IMR-90 (cell line): ENCODE measurements at regions not wholly inside any gene's neighbourhood (a gene's known extent, or its start where the extent isn't known, plus 50 kb on each side); places are given as distances from the start of the nearest gene placed in this dataset.
A peak's percentile ranks its signal among the peaks of the same experiment; 100 is the strongest.

Experiments used
- ATAC-seq: fragments of 200-7000 bp; cut with Tn5 transposase; 2 replicates; pipeline ENCODE4 v1.9.1; 2020; ENCODE audit warnings: low read depth, mild to moderate bottlenecking, moderate library complexity
- BruUV-seq: library from RNA; stranded (reverse); fragments of 400-500 nt; replicated peaks from 2 replicates; lab custom pipeline; 2021; lab: Mats Ljungman, UMichigan
- CTCF ChIA-PET: fragments of 300-600 bp; formaldehyde crosslinking; extraction: SDS; loops from one replicate; lab custom pipeline; 2021; ENCODE audit warnings: antibody characterized with exemption; lab: Yijun Ruan, JAX
- POLR2A ChIA-PET: fragments of 300-600 bp; sonication (Branson Sonifier 250); formaldehyde crosslinking; loops from one replicate; lab custom pipeline; 2022; ENCODE audit warnings: antibody characterized with exemption; ENCODE audit not compliant: unreplicated experiment; lab: Charles Lee
- DNase-seq: peaks from one replicate; pipeline ENCODE4 v3.0.0; 2013
- H2AFZ ChIP-seq: replicated peaks from 2 replicates; pipeline ENCODE3; 2013; ENCODE audit warnings: low read length, mild to moderate bottlenecking; ENCODE audit not compliant: poor library complexity
- H2AK5ac ChIP-seq: 2 replicates; pipeline ENCODE4 v1.6.1; 2013; ENCODE audit warnings: low read depth, low read length, inconsistent platforms
- H2AK9ac ChIP-seq: replicated peaks from 2 replicates; pipeline ENCODE3; 2013; ENCODE audit warnings: mild to moderate bottlenecking, low read depth, low read length, moderate library complexity; ENCODE audit not compliant: poor library complexity
- H2BK120ac ChIP-seq: 2 replicates; pipeline ENCODE4 v1.6.1; 2013; ENCODE audit warnings: low read depth, low read length, inconsistent platforms
- H2BK15ac ChIP-seq: 3 replicates; pipeline ENCODE4 v1.6.1; 2013; ENCODE audit warnings: low read depth, low read length, inconsistent platforms
- H2BK20ac ChIP-seq: 2 replicates; pipeline ENCODE4 v1.6.1; 2013; ENCODE audit warnings: low read depth, mild to moderate bottlenecking, inconsistent platforms, low read length, moderate library complexity
- H2BK5ac ChIP-seq: 2 replicates; pipeline ENCODE4 v1.6.1; 2013; ENCODE audit warnings: mild to moderate bottlenecking, low read depth, low read length, inconsistent platforms; ENCODE audit not compliant: poor library complexity, severe bottlenecking
- H3K14ac ChIP-seq: replicated peaks from 2 replicates; pipeline ENCODE4 v1.6.1; 2013; ENCODE audit warnings: low read depth, low read length, inconsistent platforms
- H3K18ac ChIP-seq: 2 replicates; pipeline ENCODE4 v1.6.1; 2013; ENCODE audit warnings: low read depth, low read length, control low read depth
- H3K23ac ChIP-seq: 2 replicates; pipeline ENCODE4 v1.6.1; 2013; ENCODE audit warnings: low read depth, low read length, inconsistent platforms
- H3K27ac ChIP-seq: 2 replicates; pipeline ENCODE4 v1.5.1; 2013; ENCODE audit warnings: mild to moderate bottlenecking, control low read depth, low read length; ENCODE audit not compliant: insufficient read depth
- H3K27me3 ChIP-seq: 2 replicates; pipeline ENCODE4 v1.6.1; 2013; ENCODE audit warnings: low read length; ENCODE audit not compliant: control insufficient read depth, insufficient read depth
- H3K36me3 ChIP-seq: 2 replicates; pipeline ENCODE4 v1.6.1; 2013; ENCODE audit warnings: low read length, mixed read lengths; ENCODE audit not compliant: control insufficient read depth, insufficient read depth
- H3K4ac ChIP-seq: 2 replicates; pipeline ENCODE4 v1.6.1; 2013; ENCODE audit warnings: low read depth, low read length, inconsistent platforms
- H3K4me1 ChIP-seq: 2 replicates; pipeline ENCODE4 v1.6.1; 2013; ENCODE audit warnings: low read length, mixed read lengths; ENCODE audit not compliant: control insufficient read depth, insufficient read depth
- H3K4me2 ChIP-seq: 2 replicates; pipeline ENCODE4 v1.6.1; 2013; ENCODE audit warnings: low read depth, mild to moderate bottlenecking, control low read depth, low read length, moderate library complexity
- H3K4me3 ChIP-seq: 2 replicates; pipeline ENCODE4 v1.5.1; 2013; ENCODE audit warnings: low read depth, mild to moderate bottlenecking, control low read depth, low read length, moderate library complexity; ENCODE audit not compliant: insufficient read depth
- H3K56ac ChIP-seq: 2 replicates; pipeline ENCODE4 v1.6.1; 2013; ENCODE audit warnings: low read length, inconsistent platforms; ENCODE audit not compliant: insufficient read depth; ENCODE audit errors: extremely low read depth
- H3K79me1 ChIP-seq, 2 experiments: 2 replicates each; pipeline ENCODE4 v1.6.1; 2013; ENCODE audit warnings: low read length in 2 of 2, inconsistent platforms in 1 of 2, low read depth in 1 of 2
- H3K9ac ChIP-seq: 2 replicates; pipeline ENCODE4 v1.6.1; 2013; ENCODE audit warnings: low read depth, low read length, control low read depth
- H3K9me1 ChIP-seq: 2 replicates; pipeline ENCODE4 v1.6.1; 2013; ENCODE audit warnings: low read length, inconsistent platforms; ENCODE audit not compliant: insufficient read depth
- H3K9me3 ChIP-seq: 2 replicates; pipeline ENCODE4 v1.6.1; 2013; ENCODE audit warnings: low read length; ENCODE audit not compliant: control insufficient read depth, insufficient read depth
- H4K20me1 ChIP-seq: 2 replicates; pipeline ENCODE4 v1.6.1; 2013; ENCODE audit warnings: low read length, inconsistent platforms; ENCODE audit not compliant: insufficient read depth
- H4K5ac ChIP-seq: 2 replicates; pipeline ENCODE4 v1.6.1; 2013; ENCODE audit warnings: mild to moderate bottlenecking, low read depth, low read length, control low read depth
- H4K8ac ChIP-seq, 2 experiments: 2 replicates each; pipeline ENCODE4 v1.6.1; 2013; ENCODE audit warnings: low read depth in 2 of 2, low read length in 2 of 2, control low read depth in 1 of 2, inconsistent platforms in 1 of 2
- H4K91ac ChIP-seq: 2 replicates; pipeline ENCODE4 v1.6.1; 2013; ENCODE audit warnings: low read depth, low read length, inconsistent platforms; ENCODE audit not compliant: insufficient read depth
- BHLHE40 ChIP-seq: fragments of 150-350 bp; IDR thresholded peaks from 2 replicates; pipeline ENCODE4 v1.6.1; 2016; ENCODE audit warnings: mild to moderate bottlenecking, low read depth, low read length
- MAFK ChIP-seq: IDR thresholded peaks from 2 replicates; pipeline ENCODE4 v1.6.1; 2012; ENCODE audit warnings: low read depth, low read length, improper control_type of control experiment
- MXI1 ChIP-seq: IDR thresholded peaks from 2 replicates; pipeline ENCODE4 v1.6.1; 2012; ENCODE audit warnings: low read depth, mild to moderate bottlenecking, low read length, moderate library complexity, borderline replicate concordance
- NFE2L2 ChIP-seq: fragments of 150-350 bp; IDR thresholded peaks from 2 replicates; pipeline ENCODE4 v1.6.1; 2016; ENCODE audit warnings: low read depth, mild to moderate bottlenecking, low read length
- RAD21 ChIP-seq: IDR thresholded peaks from 2 replicates; pipeline ENCODE4 v1.6.1; 2012; ENCODE audit warnings: low read length, improper control_type of control experiment
- RCOR1 ChIP-seq: IDR thresholded peaks from 2 replicates; pipeline ENCODE4 v1.6.1; 2012; ENCODE audit warnings: mild to moderate bottlenecking, low read length, improper control_type of control experiment; ENCODE audit not compliant: insufficient replicate concordance
- SMC3 ChIP-seq: fragments of 150-350 bp; IDR thresholded peaks from 2 replicates; pipeline ENCODE4 v1.6.1; 2016; ENCODE audit warnings: low read depth, mild to moderate bottlenecking, antibody characterized with exemption, low read length, moderate library complexity
- WGBS, 2 experiments: methylation state at CpG; one replicate each; pipeline versions ENCODE4 v1.1.5 to v1.1.7; 2013; ENCODE audit warnings: missing lambda C conversion rate in 2 of 2; ENCODE audit not compliant: insufficient read length in 1 of 2; ENCODE audit errors: extremely low coverage in 2 of 2; 5-methylcytosine and 5-hydroxymethylcytosine counted together
- dilution Hi-C: fragments of 300-500 bp; cut with HindIII; formaldehyde crosslinking; loops from one replicate; pipeline ENCODE4 v1.14.3; 2018; ENCODE audit warnings: low sequenced_read_pairs; ENCODE audit not compliant: unreplicated experiment
- in situ Hi-C: fragments of 300-500 bp; cut with MboI; formaldehyde crosslinking; loops from 3 replicates; pipeline ENCODE4 v1.14.3; 2019; ENCODE audit warnings: low sequenced_read_pairs, inconsistent platforms, mixed read lengths
- intact Hi-C: fragments of 100-400 bp; cut with micrococcal nuclease; formaldehyde crosslinking; loops from 2 replicates; pipeline ENCODE4 v1.10.0; 2022
- TF ChIP-seq, protein P1 (sequence below): fragments of 150-350 bp; IDR thresholded peaks from 2 replicates; pipeline ENCODE4 v1.6.1; 2017; ENCODE audit warnings: mild to moderate bottlenecking, antibody characterized with exemption, low read length, low read depth

DNA sequence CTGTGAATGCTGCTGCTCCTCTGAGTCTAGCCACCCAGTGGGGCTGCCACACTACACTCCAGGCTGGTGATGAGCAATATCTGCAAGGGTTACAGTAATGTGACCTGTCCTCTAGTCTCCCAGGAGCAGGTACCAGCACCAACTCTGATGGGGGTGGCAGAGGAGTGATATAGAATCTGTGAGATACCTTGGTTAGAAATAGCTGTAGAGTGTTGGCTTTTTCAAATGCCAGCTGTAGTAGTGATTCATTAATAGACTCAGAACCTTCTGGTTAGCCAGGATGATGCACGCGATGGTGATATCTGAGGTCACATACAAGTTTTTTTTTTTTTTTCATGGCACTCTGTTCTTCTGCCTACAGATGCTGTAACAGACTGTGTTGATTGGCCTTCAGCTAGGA lies 757.1 kb downstream of the INHBA start:
- no TSS peak for BruUV-seq
- no peak for ATAC-seq
- Histone ChIP-seq H4K91ac (no peak overlapping the region), H3K27ac (no peak overlapping the region), H3K23ac (no peak overlapping the region), H3K27me3 (no peaks in the 10 kb centered on the region), H2AK5ac (no peak overlapping the region), H3K79me1 (no peaks in the 10 kb centered on the region), H2AFZ (no peak overlapping the region), H2BK20ac (no peak overlapping the region), H2BK120ac (no peak overlapping the region), H3K4ac (no peak overlapping the region), H2BK5ac (no peak overlapping the region), H3K9me1 (no peaks in the 10 kb centered on the region), H4K20me1 (no peaks in the 10 kb centered on the region), H2BK15ac (no peak overlapping the region), H2AK9ac (peak overlapping the region; percentile 65), H4K8ac (no peak overlapping the region), H3K4me1 (peaks cover 2% of the 10 kb centered on the region; the same call in 1 of the 2 replicates), H3K9me3 (peaks cover 17% of the 10 kb centered on the region), H3K18ac (no peak overlapping the region), H3K14ac (no peak overlapping the region), H3K4me3 (no peak overlapping the region), H3K36me3 (no peaks in the 10 kb centered on the region), H3K56ac (no peak overlapping the region), H3K9ac (no peak overlapping the region), H3K4me2 (no peak overlapping the region), H4K5ac (no peak overlapping the region)
- TF ChIP-seq MAFK (no peak), NFE2L2 (no peak), RAD21 (no peak), RCOR1 (no peak), MXI1 (no peak), BHLHE40 (no peak), SMC3 (no peak)
- TF ChIP-seq, protein P1, sequence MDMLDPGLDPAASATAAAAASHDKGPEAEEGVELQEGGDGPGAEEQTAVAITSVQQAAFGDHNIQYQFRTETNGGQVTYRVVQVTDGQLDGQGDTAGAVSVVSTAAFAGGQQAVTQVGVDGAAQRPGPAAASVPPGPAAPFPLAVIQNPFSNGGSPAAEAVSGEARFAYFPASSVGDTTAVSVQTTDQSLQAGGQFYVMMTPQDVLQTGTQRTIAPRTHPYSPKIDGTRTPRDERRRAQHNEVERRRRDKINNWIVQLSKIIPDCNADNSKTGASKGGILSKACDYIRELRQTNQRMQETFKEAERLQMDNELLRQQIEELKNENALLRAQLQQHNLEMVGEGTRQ = no peak
- dilution Hi-C loops (no loop called here), intact Hi-C loops (no loop called here), in situ Hi-C loops (no loop called here)
- no peak for DNase-seq
- no CpG with 5 or more reads among the region's 2 CpGs for WGBS, 2 experiments
- ChIA-PET CTCF (no interaction called here), POLR2A (no interaction called here)
